GM18520 (cell line): ENCODE measurements at regions not wholly inside any gene's neighbourhood (a gene's known extent, or its start where the extent isn't known, plus 50 kb on each side); places are given as distances from the start of the nearest gene placed in this dataset.
"Not testable (repeated sequence)": the region's sequence is repeated elsewhere in the genome, so short reads cannot be mapped to it uniquely, and the experiment has no call there.

ENCODE experiments used
- ATAC-seq: cut with Tn5 transposase; IDR thresholded peaks from one replicate; pipeline ENCODE4 v1.9.1; 2021; ENCODE audit not compliant: unreplicated experiment

DNA sequence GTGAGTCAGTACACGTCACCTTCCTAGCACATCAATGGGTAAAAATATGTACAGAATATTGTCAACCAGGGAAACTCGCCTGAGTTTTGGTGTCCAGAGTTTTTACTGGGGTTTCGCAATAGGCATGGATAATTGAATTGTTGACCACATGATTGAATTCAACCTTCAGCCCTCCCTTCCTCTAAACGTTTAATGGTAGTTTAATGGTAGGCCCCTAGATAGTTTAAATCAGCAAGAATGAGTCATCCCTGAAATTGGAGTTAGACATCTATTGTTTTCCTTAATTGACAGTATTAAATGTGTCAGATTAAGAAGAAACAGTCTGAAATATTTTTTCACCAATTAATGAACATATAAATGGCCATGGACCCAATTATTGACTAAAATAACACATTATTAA lies 57.8 kb upstream of the CACNA2D1 start:
- no peak for ATAC-seq

DNA sequence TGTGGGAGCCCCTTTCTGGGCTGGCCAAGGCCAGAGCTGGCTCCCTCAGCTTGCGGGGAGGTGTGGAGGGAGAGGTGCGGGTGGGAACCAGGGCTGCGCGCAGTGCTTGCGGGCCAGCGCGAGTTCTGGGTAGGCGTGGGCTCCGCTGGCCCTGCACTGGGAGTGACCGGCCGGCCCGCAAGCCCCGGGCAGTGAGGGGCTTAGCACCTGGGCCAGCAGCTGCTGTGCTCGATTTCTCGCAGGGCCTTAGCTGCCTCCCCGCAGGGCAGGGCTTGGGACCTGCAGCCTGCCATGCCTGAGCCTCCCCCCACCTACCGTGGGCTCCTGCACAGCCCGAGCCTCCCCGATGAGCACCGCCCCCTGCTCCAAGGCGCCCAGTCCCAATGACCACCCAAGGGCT lies 56.0 kb upstream of the CACNA2D1 start:
- not testable (repeated sequence) for ATAC-seq

DNA sequence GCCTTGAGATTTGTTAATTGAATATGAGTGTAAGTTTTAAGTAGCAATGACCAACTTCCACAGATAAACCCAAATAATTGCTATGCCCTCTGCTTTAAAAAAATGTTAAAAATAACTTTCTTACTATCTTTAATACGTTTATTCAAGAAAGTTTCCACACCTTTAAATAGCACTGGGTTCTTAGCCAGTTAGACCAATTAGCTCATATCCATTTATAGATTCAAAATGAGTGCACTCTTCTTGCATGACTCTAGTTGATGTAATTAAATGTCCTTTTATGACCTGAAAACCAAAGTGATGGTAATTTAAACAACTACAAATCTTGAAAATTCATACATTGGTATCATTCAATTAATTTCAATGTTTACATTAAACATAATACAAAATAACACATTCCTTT lies 50.8 kb upstream of the CACNA2D1 start:
- ATAC-seq = no peak
